GM12874 (cell line): ENCODE measurements at regions not wholly inside any gene's neighbourhood (a gene's known extent, or its start where the extent isn't known, plus 50 kb on each side); places are given as distances from the start of the nearest gene placed in this dataset.

Experiments
- CTCF ChIP-seq: IDR thresholded peaks from 2 replicates; pipeline ENCODE4 v1.5.1; 2011; ENCODE audit warnings: low read depth, mild to moderate bottlenecking, control low read depth, low read length, moderate library complexity; ENCODE audit not compliant: insufficient read depth

- TF ChIP-seq CTCF, result no peak
Observed at GRCh38 chr3:81086348-81086747, 675.1 kb downstream of the GBE1 start.

DNA sequence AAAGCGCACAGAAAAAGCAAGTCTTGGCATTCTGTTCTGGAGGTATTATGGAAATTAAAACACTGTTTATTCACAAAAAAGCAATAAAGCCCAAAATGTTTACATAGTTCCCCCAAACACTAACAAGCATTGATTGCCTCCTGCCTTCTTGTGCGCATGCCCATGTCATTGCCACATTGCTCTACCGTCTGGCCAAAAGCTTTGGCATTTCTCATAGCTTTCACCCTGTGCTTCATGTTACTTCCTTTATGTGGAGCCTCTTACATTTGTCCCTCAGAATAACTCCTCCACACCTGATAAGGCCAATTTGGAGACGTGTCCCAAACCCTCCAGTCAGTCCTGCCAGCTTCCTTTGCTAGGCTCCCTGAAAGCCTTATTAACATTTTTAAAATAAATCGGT lies 680.8 kb downstream of the GBE1 start:
- no peak for TF ChIP-seq CTCF

GRCh38 chr3:81072591-81072990 lies 688.9 kb downstream of the GBE1 start:
- no peak for TF ChIP-seq CTCF

- no peak for TF ChIP-seq CTCF
Observed at GRCh38 chr3:81068546-81068945, 692.9 kb downstream of the GBE1 start.

DNA sequence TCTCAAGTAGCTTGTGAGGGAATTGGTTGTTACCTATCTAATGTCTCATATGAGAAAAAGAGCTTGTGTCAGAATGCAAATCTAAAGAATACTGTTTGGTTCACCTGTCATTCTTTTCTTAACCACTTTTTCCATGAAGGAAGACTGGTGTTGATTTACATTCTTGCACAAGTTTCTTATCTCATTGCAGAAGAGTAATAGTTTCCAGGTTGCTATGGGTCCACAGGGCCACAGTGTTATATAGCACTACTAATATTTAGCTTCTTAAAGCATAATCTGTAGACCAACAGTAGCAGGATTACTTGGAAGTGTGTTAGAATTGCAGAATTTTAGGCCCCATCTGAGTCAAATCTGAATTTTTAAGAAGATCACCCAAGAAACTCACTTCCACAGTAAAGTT lies 697.5 kb downstream of the GBE1 start:
- TF ChIP-seq CTCF, result no peak

- no peak for TF ChIP-seq CTCF
Observed at GRCh38 chr3:81048058-81048665, 713.3 kb downstream of the GBE1 start.

DNA sequence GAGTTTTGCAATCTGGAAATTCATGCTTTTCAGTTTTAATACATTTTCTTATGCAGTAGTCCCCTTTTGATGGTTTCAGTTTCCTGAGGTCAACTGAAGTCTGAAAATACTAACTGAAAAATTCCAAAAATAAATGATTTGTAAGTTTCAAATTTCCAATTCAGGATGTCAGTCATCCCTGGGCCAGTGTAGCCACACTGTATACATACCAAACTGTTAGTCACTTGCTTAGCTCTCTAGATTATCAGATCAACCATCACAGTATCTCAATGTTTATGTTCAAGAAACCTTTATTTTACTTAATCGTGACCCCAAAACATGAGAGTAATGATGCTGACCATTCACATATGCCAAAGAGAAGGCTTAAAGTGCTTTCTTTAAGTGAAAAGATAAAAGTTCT lies 715.5 kb downstream of the GBE1 start:
- TF ChIP-seq CTCF, result no peak
